ENCODE measurements at regions not wholly inside any gene's neighbourhood (a gene's known extent, or its start where the extent isn't known, plus 50 kb on each side); places are given as distances from the start of the nearest gene placed in this dataset. TPM values are rescaled to one million over a fixed set of nuclear protein-coding genes. Genes with fewer than 3 reads are reported as not detected.

- Histone ChIP-seq H3K4me3 (replicated peaks in 1 of 3) (no peak overlapping the region), H3K9me3 (no peaks in the 10 kb centered on the region), H3K27ac (no peak overlapping the region), H3K4me1 (no peaks in the 10 kb centered on the region), H3K36me3 (no peaks in the 10 kb centered on the region), H3K27me3 (no peaks in the 10 kb centered on the region)
- no peak for DNase-seq
- whole genome bisulfite sequencing, 2 donors: 97% methylated on average over 2 of the region's 2 CpGs
- intact Hi-C loops (cut with DNase I): no loop called here
- TF ChIP-seq POLR2A (IDR thresholded peaks at IDR 0.05): no peak
- TF ChIP-seq CTCF (IDR thresholded peaks at IDR 0.05): no peak
Observed at GRCh38 chr13:60338754-60339153, 58.3 kb upstream of the TDRD3 start.

- no peaks in the 10 kb centered on the region for H3K9me3 ChIP-seq
- TF ChIP-seq POLR2A (IDR thresholded peaks at IDR 0.05): no peak
- TF ChIP-seq CTCF (IDR thresholded peaks at IDR 0.05): no peak
- no peak overlapping the region for H3K27ac ChIP-seq
- H3K4me3 ChIP-seq (replicated peaks in 1 of 3): no peak overlapping the region
- no peaks in the 10 kb centered on the region for H3K36me3 ChIP-seq
- no peaks in the 10 kb centered on the region for H3K27me3 ChIP-seq
- 61 to 62% methylated on average over 1 of the region's 1 CpG for WGBS, 2 donors
- no peak for DNase-seq
- H3K4me1 ChIP-seq: no peaks in the 10 kb centered on the region
- intact Hi-C loops (cut with DNase I): no loop called here
Observed at GRCh38 chr13:60343978-60344377, 53.0 kb upstream of the TDRD3 start.

- WGBS, 2 donors: 79 to 80% methylated on average over 3 of the region's 3 CpGs
Observed at GRCh38 chr13:60347174-60347573, 49.8 kb upstream of the TDRD3 start.

More at GRCh38 chr13:60347174-60347573, 49.8 kb upstream of the TDRD3 start:
- TF ChIP-seq CTCF (IDR thresholded peaks at IDR 0.05) (no peak), POLR2A (IDR thresholded peaks at IDR 0.05) (no peak)
- H3K27ac ChIP-seq: no peak overlapping the region
- no peak for DNase-seq
- no peaks in the 10 kb centered on the region for H3K4me1 ChIP-seq
- H3K4me3 ChIP-seq (replicated peaks in 1 of 3): no peak overlapping the region
- no peaks in the 10 kb centered on the region for H3K27me3 ChIP-seq
- intact Hi-C loops (cut with DNase I): no loop called here
- no peaks in the 10 kb centered on the region for H3K36me3 ChIP-seq
- H3K9me3 ChIP-seq: no peaks in the 10 kb centered on the region

Small RNA genes in the stretch of these regions (small RNA-seq; reads per million reads assigned to genes)
- not detected for gene AL359920.1
